CD14-positive monocyte (primary cell): ENCODE measurements at regions not wholly inside any gene's neighbourhood (a gene's known extent, or its start where the extent isn't known, plus 50 kb on each side); places are given as distances from the start of the nearest gene placed in this dataset.
A peak's percentile ranks its signal among the peaks of the same experiment; 100 is the strongest.

Experiments used
- DNase-seq, 3 donors: peaks; one replicate each; pipeline ENCODE4 v3.0.0-alpha.2; 2011 to 2022
- H2AFZ ChIP-seq: 2 replicates; pipeline ENCODE4 v1.6.0; 2012; ENCODE audit warnings: mild to moderate bottlenecking, low read depth, low read length, inconsistent platforms; ENCODE audit not compliant: insufficient read depth, poor library complexity, severe bottlenecking
- H3K27ac ChIP-seq, 2 donors: 1 replicate in 1 of 2; 2 replicates in 1 of 2; pipeline ENCODE4 v1.5.1; 2012 to 2013; ENCODE audit warnings: low read length in 2 of 2, control low read depth in 1 of 2, inconsistent platforms in 1 of 2, low read depth in 1 of 2, mild to moderate bottlenecking in 1 of 2
- H3K27me3 ChIP-seq, 2 donors: one replicate each; pipeline versions ENCODE4 v1.6.0 to v1.6.1; 2011 to 2013; ENCODE audit warnings: low read length in 2 of 2; ENCODE audit not compliant: control insufficient read depth in 2 of 2, insufficient read depth in 2 of 2
- H3K36me3 ChIP-seq, 2 donors: replicated peaks in 1 of 2; 1 replicate in 1 of 2; 2 replicates in 1 of 2; pipeline versions ENCODE4 v1.5.1 to v1.6.1; 2012 to 2013; ENCODE audit warnings: low read length in 2 of 2, control low read depth in 1 of 2, inconsistent platforms in 1 of 2, mild to moderate bottlenecking in 1 of 2; ENCODE audit not compliant: insufficient read depth in 2 of 2, control insufficient read depth in 1 of 2
- H3K4me1 ChIP-seq, 2 donors: 1 replicate in 1 of 2; 2 replicates in 1 of 2; pipeline versions ENCODE4 v1.5.1 to v1.6.1; 2012 to 2013; ENCODE audit warnings: low read length in 2 of 2, control low read depth in 1 of 2, inconsistent platforms in 1 of 2, mild to moderate bottlenecking in 1 of 2, moderate library complexity in 1 of 2; ENCODE audit not compliant: insufficient read depth in 2 of 2, control insufficient read depth in 1 of 2
- H3K4me2 ChIP-seq: replicated peaks from 2 replicates; pipeline ENCODE3; 2012; ENCODE audit warnings: low read length, moderate library complexity, mild to moderate bottlenecking; ENCODE audit not compliant: poor library complexity, severe bottlenecking; ENCODE audit errors: extremely low read depth
- H3K4me3 ChIP-seq, 3 experiments: fragments of 200-600 bp in 1 of 3; sonication (generic) in 1 of 3; replicated peaks in 1 of 3; 1 replicate in 2 of 3; 2 replicates in 1 of 3; pipeline ENCODE4 v1.5.1; 2011 to 2013; ENCODE audit warnings: low read length in 3 of 3, mild to moderate bottlenecking in 3 of 3, control low read depth in 2 of 3, low read depth in 2 of 3, inconsistent platforms in 1 of 3, moderate library complexity in 1 of 3
- H3K79me2 ChIP-seq: 2 replicates; pipeline ENCODE4 v1.6.0; 2012; ENCODE audit warnings: mild to moderate bottlenecking, control low read depth, inconsistent platforms, low read length, moderate library complexity; ENCODE audit not compliant: insufficient read depth
- H3K9ac ChIP-seq: 2 replicates; pipeline ENCODE4 v1.6.0; 2017; ENCODE audit warnings: low read length, mild to moderate bottlenecking; ENCODE audit not compliant: insufficient read depth, poor library complexity, severe bottlenecking
- H3K9me3 ChIP-seq, 2 donors: replicated peaks in 1 of 2; 1 replicate in 1 of 2; 2 replicates in 1 of 2; pipeline versions ENCODE4 v1.5.1 to v1.6.1; 2012 to 2013; ENCODE audit warnings: low read length in 2 of 2, control low read depth in 1 of 2; ENCODE audit not compliant: control insufficient read depth in 1 of 2, insufficient read depth in 1 of 2
- H4K20me1 ChIP-seq: 2 replicates; pipeline ENCODE4 v1.6.0; 2012; ENCODE audit warnings: mild to moderate bottlenecking, low read length, control low read depth, moderate library complexity; ENCODE audit not compliant: insufficient read depth
- H3K27ac Mint-ChIP-seq, 7 donors: one replicate each; pipeline ENCODE4 v1.8.0; 2020; ENCODE audit warnings: mild to moderate bottlenecking in 7 of 7, mixed read lengths in 7 of 7, moderate library complexity in 6 of 7, inconsistent platforms in 2 of 7
- H3K27me3 Mint-ChIP-seq, 3 donors: one replicate each; pipeline ENCODE4 v1.8.0; 2021 to 2022; ENCODE audit warnings: low read depth in 3 of 3, mild to moderate bottlenecking in 3 of 3, mixed read lengths in 3 of 3, moderate library complexity in 3 of 3, inconsistent platforms in 1 of 3
- H3K36me3 Mint-ChIP-seq, 2 donors: one replicate each; pipeline ENCODE4 v1.8.0; 2020; ENCODE audit warnings: mixed read lengths in 2 of 2, inconsistent platforms in 1 of 2, mild to moderate bottlenecking in 1 of 2
- H3K4me1 Mint-ChIP-seq: one replicate; pipeline ENCODE4 v1.8.0; 2020; ENCODE audit warnings: mild to moderate bottlenecking, mixed read lengths
- H3K4me3 Mint-ChIP-seq, 2 donors: one replicate each; pipeline ENCODE4 v1.8.0; 2020; ENCODE audit warnings: mild to moderate bottlenecking in 2 of 2, mixed read lengths in 2 of 2, moderate library complexity in 1 of 2
- H3K9me3 Mint-ChIP-seq, 7 donors: one replicate each; pipeline ENCODE4 v1.8.0; 2020 to 2022; ENCODE audit warnings: mixed read lengths in 7 of 7, mild to moderate bottlenecking in 6 of 7, moderate library complexity in 6 of 7, inconsistent platforms in 2 of 7
- CTCF ChIP-seq: fragments of 200-600 bp; IDR thresholded peaks from one replicate; pipeline ENCODE4 v1.8.0; 2022; ENCODE audit warnings: antibody characterized with exemption, mild to moderate bottlenecking
- WGBS: methylation state at CpG from one replicate; pipeline ENCODE4 v1.1.5; 2013; ENCODE audit warnings: missing lambda C conversion rate; ENCODE audit not compliant: insufficient coverage; 5-methylcytosine and 5-hydroxymethylcytosine counted together
- intact Hi-C, 2 donors: fragments of 100-400 bp; cut with micrococcal nuclease; formaldehyde crosslinking; loops; one replicate each; pipeline versions ENCODE4 v1.15.0 to v1.15.1; 2023

GRCh38 chr6:22029171-22029570 lies 267.7 kb downstream of the PRL start:
- no peak for TF ChIP-seq CTCF
- H3K9ac ChIP-seq: no peak overlapping the region
- no CpG with 5 or more reads among the region's 2 CpGs for WGBS
- no peaks in the 10 kb centered on the region for H3K9me3 ChIP-seq
- peaks cover 0 to 2% (median 0%) of the 10 kb centered on the region in 3 donors for H3K27me3 Mint-ChIP-seq
- no peaks in the 10 kb centered on the region for H3K79me2 ChIP-seq
- H3K4me2 ChIP-seq: no peak overlapping the region
- peaks cover 0 to 2% (median 0%) of the 10 kb centered on the region in 7 donors for H3K9me3 Mint-ChIP-seq
- H3K4me3 Mint-ChIP-seq: no peak overlapping the region
- no peak overlapping the region for H3K4me3 ChIP-seq
- H3K27ac Mint-ChIP-seq: no peak overlapping the region
- intact Hi-C loops: loop anchor here in 1 of 2 donors (5.0 kb wide), 1 partner anchor 33 kb away; no protein-coding TSS in a partner anchor
- no peak overlapping the region for H3K27ac ChIP-seq
- no peaks in the 10 kb centered on the region for H4K20me1 ChIP-seq
- DNase-seq: no peak
- H3K4me1 ChIP-seq: peaks cover 55 to 61% of the 10 kb centered on the region in 2 donors
- H3K4me1 Mint-ChIP-seq: peaks cover 61% of the 10 kb centered on the region
- H3K27me3 ChIP-seq: no peaks in the 10 kb centered on the region
- no peaks in the 10 kb centered on the region for H3K36me3 ChIP-seq
- H3K36me3 Mint-ChIP-seq: no peaks in the 10 kb centered on the region
- peak overlapping the region; percentile 22 for H2AFZ ChIP-seq

- no peak overlapping the region for H3K9ac ChIP-seq
- no peak overlapping the region for H3K27ac ChIP-seq
- no peak for DNase-seq
- intact Hi-C loops: no loop called here
- Mint-ChIP-seq H3K27me3 (peaks cover 0 to 2% (median 0%) of the 10 kb centered on the region in 3 donors), H3K27ac (no peak overlapping the region), H3K4me1 (peaks cover 46% of the 10 kb centered on the region), H3K4me3 (no peak overlapping the region), H3K36me3 (no peaks in the 10 kb centered on the region), H3K9me3 (peaks cover 0 to 2% (median 0%) of the 10 kb centered on the region in 7 donors)
- WGBS: 83% methylated on average over 3 of the region's 6 CpGs
- peaks cover 37 to 44% of the 10 kb centered on the region in 2 donors for H3K4me1 ChIP-seq
- no peak for TF ChIP-seq CTCF
- no peak overlapping the region for H3K4me3 ChIP-seq
- no peaks in the 10 kb centered on the region for H3K36me3 ChIP-seq
- H4K20me1 ChIP-seq: no peaks in the 10 kb centered on the region
- H3K27me3 ChIP-seq: no peaks in the 10 kb centered on the region
- H3K4me2 ChIP-seq: no peak overlapping the region
- no peaks in the 10 kb centered on the region for H3K9me3 ChIP-seq
- peak overlapping the region; percentile 41 for H2AFZ ChIP-seq
- no peaks in the 10 kb centered on the region for H3K79me2 ChIP-seq
Measured at GRCh38 chr6:22030730-22031619, 265.9 kb downstream of the PRL start.
